Epithelial cell of esophagus (primary cell): ENCODE measurements at regions not wholly inside any gene's neighbourhood (a gene's known extent, or its start where the extent isn't known, plus 50 kb on each side); places are given as distances from the start of the nearest gene placed in this dataset.
A peak's percentile ranks its signal among the peaks of the same experiment; 100 is the strongest.
"Not testable (repeated sequence)": the region's sequence is repeated elsewhere in the genome, so short reads cannot be mapped to it uniquely, and the experiment has no call there.

Source experiments
- DNase-seq: peaks from one replicate; pipeline ENCODE4 v3.0.0; 2010; ENCODE audit warnings: low read depth
- H3K4me3 ChIP-seq: 2 replicates; pipeline ENCODE4 v1.5.1; 2011; ENCODE audit warnings: mild to moderate bottlenecking, low read length, control low read depth
- CTCF ChIP-seq: IDR thresholded peaks from 2 replicates; pipeline ENCODE4 v1.5.1; 2011; ENCODE audit warnings: low read depth, mild to moderate bottlenecking, low read length, control low read depth, inconsistent platforms; ENCODE audit not compliant: insufficient read depth; ENCODE audit errors: missing control alignments

- H3K4me3 ChIP-seq, result no peak overlapping the region
- TF ChIP-seq CTCF, result no peak
- no peak for DNase-seq
Measured at GRCh38 chr5:135147294-135148090, 113.5 kb upstream of the PITX1 start.

GRCh38 chr5:135145985-135146384, 112.0 kb upstream of the PITX1 start:
- no peak for TF ChIP-seq CTCF
- no peak for DNase-seq
- no peak overlapping the region for H3K4me3 ChIP-seq

GRCh38 chr5:135143682-135144081, 109.7 kb upstream of the PITX1 start:
- H3K4me3 ChIP-seq, result not testable (repeated sequence)

GRCh38 chr5:135141303-135142268, 107.6 kb upstream of the PITX1 start:
- TF ChIP-seq CTCF, result no peak
- no peak overlapping the region for H3K4me3 ChIP-seq
- peak; percentile 85 for DNase-seq

More at GRCh38 chr5:135143682-135144081, 109.7 kb upstream of the PITX1 start:
- not testable (repeated sequence) for DNase-seq

GRCh38 chr5:135140446-135141204, 106.6 kb upstream of the PITX1 start:
- peak; percentile 100 for DNase-seq
- H3K4me3 ChIP-seq, result no peak overlapping the region
- TF ChIP-seq CTCF, result no peak

GRCh38 chr5:135139381-135140134, 105.5 kb upstream of the PITX1 start:
- no peak overlapping the region for H3K4me3 ChIP-seq
- TF ChIP-seq CTCF, result no peak
- peak; percentile 94 for DNase-seq
